ENCODE measurements at regions not wholly inside any gene's neighbourhood (a gene's known extent, or its start where the extent isn't known, plus 50 kb on each side); places are given as distances from the start of the nearest gene placed in this dataset.

- Histone ChIP-seq H3K36me3 (no peaks in the 10 kb centered on the region), H3K9me3 (no peaks in the 10 kb centered on the region), H3K27me3 (no peaks in the 10 kb centered on the region), H3K4me3 (no peak overlapping the region), H3K4me1 (peaks cover 0 to 3% (median 0%) of the 10 kb centered on the region in 4 donors), H3K27ac (no peak overlapping the region)
- no peak for TF ChIP-seq POLR2A (IDR thresholded peaks at IDR 0.05)
- in situ Hi-C loops (cut with MboI; ENCODE audit: low pct_ligation_motif_present in 1 of 4, low pct_unique_long_range_greater_than_20kb in 1 of 4, low sequenced_read_pairs in 3 of 4) = no loop called here
- intact Hi-C loops (cut with DNase I; ENCODE audit: low total_unique reads) = no loop called here
- 80 to 90% methylated on average over 1 to 16 of the region's 16 CpGs for WGBS, 2 donors (ENCODE audit: low coverage in 1 of 2)
- no peak for DNase-seq
Observed at GRCh38 chr6:63440594-63440993, 120.8 kb upstream of the LGSN start.

- in situ Hi-C loops (cut with MboI; ENCODE audit: low pct_ligation_motif_present in 1 of 4, low pct_unique_long_range_greater_than_20kb in 1 of 4, low sequenced_read_pairs in 3 of 4) = no loop called here
- intact Hi-C loops (cut with DNase I; ENCODE audit: low total_unique reads) = no loop called here
Observed at GRCh38 chr6:63441266-63441956, 121.6 kb upstream of the LGSN start.

GRCh38 chr6:63442870-63443269 lies 123.1 kb upstream of the LGSN start:
- Histone ChIP-seq H3K4me3 (no peak overlapping the region), H3K27ac (no peak overlapping the region), H3K27me3 (no peaks in the 10 kb centered on the region), H3K4me1 (peaks cover 0 to 3% (median 0%) of the 10 kb centered on the region in 4 donors), H3K36me3 (no peaks in the 10 kb centered on the region), H3K9me3 (no peaks in the 10 kb centered on the region)
- no peak for DNase-seq
- TF ChIP-seq CTCF (IDR thresholded peaks at IDR 0.05) (no peak), POLR2A (IDR thresholded peaks at IDR 0.05) (no peak), POLR2AphosphoS5 (IDR thresholded peaks at IDR 0.05) (no peak), EP300 (IDR thresholded peaks at IDR 0.05; ENCODE audit: low read depth) (no peak)
- in situ Hi-C loops (cut with MboI; ENCODE audit: low pct_ligation_motif_present in 1 of 4, low pct_unique_long_range_greater_than_20kb in 1 of 4, low sequenced_read_pairs in 3 of 4) = no loop called here
- 92% methylated on average over 14 of the region's 20 CpGs; no CpG with 5 or more reads in 1 of the 2 donors for WGBS, 2 donors (ENCODE audit: low coverage in 1 of 2)
- intact Hi-C loops (cut with DNase I; ENCODE audit: low total_unique reads) = no loop called here

More at GRCh38 chr6:63441266-63441956, 121.6 kb upstream of the LGSN start:
- H3K4me3 ChIP-seq = no peak overlapping the region
- peaks cover 0 to 3% (median 0%) of the 10 kb centered on the region in 4 donors for H3K4me1 ChIP-seq
- H3K27me3 ChIP-seq = no peaks in the 10 kb centered on the region
- H3K9me3 ChIP-seq = no peaks in the 10 kb centered on the region
- 90% methylated on average over 18 of the region's 18 CpGs; no CpG with 5 or more reads in 1 of the 2 donors for WGBS, 2 donors (ENCODE audit: low coverage in 1 of 2)
- H3K27ac ChIP-seq = no peak overlapping the region
- H3K36me3 ChIP-seq = no peaks in the 10 kb centered on the region
- DNase-seq = no peak
- no peak for TF ChIP-seq EP300 (IDR thresholded peaks at IDR 0.05; ENCODE audit: low read depth)
- no peak for TF ChIP-seq POLR2AphosphoS5 (IDR thresholded peaks at IDR 0.05)
- TF ChIP-seq POLR2A (IDR thresholded peaks at IDR 0.05) = no peak
- no peak for TF ChIP-seq CTCF (IDR thresholded peaks at IDR 0.05)

GRCh38 chr6:63444768-63445167 lies 125.0 kb upstream of the LGSN start:
- in situ Hi-C loops (cut with MboI; ENCODE audit: low pct_ligation_motif_present in 1 of 4, low pct_unique_long_range_greater_than_20kb in 1 of 4, low sequenced_read_pairs in 3 of 4) = no loop called here
- 84% methylated on average over 7 of the region's 7 CpGs for WGBS, 2 donors (ENCODE audit: low coverage in 1 of 2)
- DNase-seq = no peak
- no peaks in the 10 kb centered on the region for H3K27me3 ChIP-seq
- intact Hi-C loops (cut with DNase I; ENCODE audit: low total_unique reads) = no loop called here
- peaks cover 0 to 3% (median 0%) of the 10 kb centered on the region in 4 donors for H3K4me1 ChIP-seq
- no peaks in the 10 kb centered on the region for H3K36me3 ChIP-seq
- no peak for TF ChIP-seq POLR2AphosphoS5 (IDR thresholded peaks at IDR 0.05)
- TF ChIP-seq POLR2A (IDR thresholded peaks at IDR 0.05) = no peak
- no peak for TF ChIP-seq CTCF (IDR thresholded peaks at IDR 0.05)
- no peak for TF ChIP-seq EP300 (IDR thresholded peaks at IDR 0.05; ENCODE audit: low read depth)
- H3K27ac ChIP-seq = no peak overlapping the region
- H3K4me3 ChIP-seq = no peak overlapping the region
- H3K9me3 ChIP-seq = no peaks in the 10 kb centered on the region

- no peaks in the 10 kb centered on the region for H3K9me3 ChIP-seq
- no peak for DNase-seq
- TF ChIP-seq POLR2AphosphoS5 (IDR thresholded peaks at IDR 0.05) (no peak), POLR2A (IDR thresholded peaks at IDR 0.05) (no peak), EP300 (IDR thresholded peaks at IDR 0.05; ENCODE audit: low read depth) (no peak), CTCF (IDR thresholded peaks at IDR 0.05) (no peak)
- H3K36me3 ChIP-seq = no peaks in the 10 kb centered on the region
- H3K27ac ChIP-seq = peak overlapping the region in 2 of 4 donors; percentile 7 to 23
- no peaks in the 10 kb centered on the region for H3K4me1 ChIP-seq
- 73 to 80% methylated on average over 3 to 5 of the region's 5 CpGs for WGBS, 2 donors (ENCODE audit: low coverage in 1 of 2)
- H3K27me3 ChIP-seq = no peaks in the 10 kb centered on the region
- intact Hi-C loops (cut with DNase I; ENCODE audit: low total_unique reads) (no loop called here), in situ Hi-C loops (cut with MboI; ENCODE audit: low pct_ligation_motif_present in 1 of 4, low pct_unique_long_range_greater_than_20kb in 1 of 4, low sequenced_read_pairs in 3 of 4) (no loop called here)
- no peak overlapping the region for H3K4me3 ChIP-seq
Observed at GRCh38 chr6:63446405-63446804, 125.9 kb upstream of the LOC128125822 start.
